HepG2 (cell line): ENCODE measurements at regions not wholly inside any gene's neighbourhood (a gene's known extent, or its start where the extent isn't known, plus 50 kb on each side); places are given as distances from the start of the nearest gene placed in this dataset.

Experiments used
- ATAC-seq: fragments of 200-7000 bp; cut with Tn5 transposase; 3 replicates; pipeline ENCODE4 v1.9.1; 2020; ENCODE audit warnings: mild to moderate bottlenecking, moderate library complexity
- BruUV-seq: library from RNA; stranded (reverse); fragments of 400-500 nt; replicated peaks from 2 replicates; lab custom pipeline; 2021; lab: Mats Ljungman, UMichigan
- CTCF ChIA-PET: fragments of 300-600 bp; formaldehyde crosslinking; extraction: SDS; loops from one replicate; lab custom pipeline; 2021; ENCODE audit warnings: low total read pairs, inconsistent platforms, low intra/inter-chr PET ratio; lab: Yijun Ruan, JAX
- POLR2A ChIA-PET: fragments of 350-600 bp; sonication (Branson Sonifier 250); formaldehyde crosslinking; loops from one replicate; lab custom pipeline; 2020; ENCODE audit warnings: antibody characterized with exemption, inconsistent platforms; lab: Yijun Ruan, JAX
- DNase-seq: peaks from one replicate; pipeline ENCODE4 v3.0.0-alpha.2; 2015; ENCODE audit warnings: low spot score
- FAIRE-seq: peaks from 3 replicates; lab custom pipeline; 2011; peaks lifted over from hg19 to GRCh38; lab: Jason Lieb, UNC
- H2AFZ ChIP-seq: one replicate; pipeline ENCODE4 v1.6.1; 2011; ENCODE audit warnings: low read length, inconsistent platforms
- H3K27ac ChIP-seq: fragments of 300-600 bp; 3 replicates; pipeline ENCODE4 v1.8.0; 2011; ENCODE audit warnings: mixed run types, mild to moderate bottlenecking, mixed read lengths, low read length, inconsistent platforms; ENCODE audit not compliant: insufficient read depth; ENCODE audit errors: extremely low read length
- H3K27me3 ChIP-seq, 2 experiments: fragments of 200-600 bp in 1 of 2; 2 replicates in 1 of 2; 3 replicates in 1 of 2; pipeline versions ENCODE4 v1.6.0 to v1.8.0; 2011; ENCODE audit warnings: low read length in 2 of 2, mild to moderate bottlenecking in 2 of 2, moderate library complexity in 2 of 2, inconsistent platforms in 1 of 2; ENCODE audit not compliant: insufficient read depth in 2 of 2, control insufficient read depth in 1 of 2
- H3K36me3 ChIP-seq, 2 experiments: fragments of 200-600 bp in 1 of 2; replicated peaks in 1 of 2; 2 replicates in 1 of 2; 3 replicates in 1 of 2; pipeline versions ENCODE4 v1.5.1 to v1.8.0; 2011; ENCODE audit warnings: low read length in 2 of 2, inconsistent platforms in 1 of 2; ENCODE audit not compliant: insufficient read depth in 2 of 2, control insufficient read depth in 1 of 2
- H3K4me1 ChIP-seq: 2 replicates; pipeline ENCODE4 v1.5.1; 2012; ENCODE audit warnings: low read length, inconsistent platforms; ENCODE audit not compliant: insufficient read depth
- H3K4me2 ChIP-seq: 2 replicates; pipeline ENCODE4 v1.6.0; 2011; ENCODE audit warnings: low read depth, low read length, inconsistent platforms
- H3K4me3 ChIP-seq, 3 experiments: fragments of 200-600 bp in 1 of 3; sonication (generic), shearing (Covaris generic) in 1 of 3; replicated peaks in 1 of 3; 2 replicates each; pipeline ENCODE4 v1.5.1; 2011 to 2016; ENCODE audit warnings: low read length in 3 of 3, inconsistent platforms in 2 of 3, low read depth in 2 of 3, mild to moderate bottlenecking in 2 of 3, control low read depth in 1 of 3, mixed read lengths in 1 of 3; ENCODE audit not compliant: insufficient read depth in 1 of 3
- H3K79me2 ChIP-seq: one replicate; pipeline ENCODE4 v1.6.1; 2011; ENCODE audit warnings: low read length, inconsistent platforms; ENCODE audit not compliant: insufficient read depth
- H3K9ac ChIP-seq: 2 replicates; pipeline ENCODE4 v1.6.0; 2011; ENCODE audit warnings: mild to moderate bottlenecking, low read depth, low read length, inconsistent platforms; ENCODE audit not compliant: insufficient read depth
- H3K9me3 ChIP-seq: 2 replicates; pipeline ENCODE4 v1.5.1; 2012; ENCODE audit warnings: mild to moderate bottlenecking, low read length
- H4K20me1 ChIP-seq: 2 replicates; pipeline ENCODE4 v1.6.0; 2011; ENCODE audit warnings: inconsistent platforms, mild to moderate bottlenecking, low read length, moderate library complexity; ENCODE audit not compliant: insufficient read depth
- FOXP1 ChIP-seq, 2 experiments: fragments of 450-650 bp in 1 of 2; IDR thresholded peaks; 2 replicates each; pipeline ENCODE4 v1.6.1; 2017 to 2018; ENCODE audit warnings: antibody characterized with exemption in 1 of 2
- IKZF1 ChIP-seq: fragments of 450-650 bp; IDR thresholded peaks from 2 replicates; pipeline ENCODE4 v1.7.1; 2016
- KAT7 ChIP-seq: IDR thresholded peaks from 2 replicates; pipeline ENCODE4 v1.6.1; 2018; ENCODE audit warnings: borderline replicate concordance, missing compliant biosample characterization
- NBN ChIP-seq: fragments of 450-650 bp; conservative IDR thresholded peaks from 2 replicates; pipeline ENCODE4 v1.6.1; 2017
- PTBP1 ChIP-seq: fragments of 200-400 bp; formaldehyde crosslinking; IDR thresholded peaks from 2 replicates; pipeline ENCODE4 v1.6.1; 2018; ENCODE audit warnings: low read length, low read depth; ENCODE audit not compliant: poor library complexity, severe bottlenecking
- RBFOX2 ChIP-seq: fragments of 200-400 bp; formaldehyde crosslinking; IDR thresholded peaks from 2 replicates; pipeline ENCODE4 v1.6.1; 2017; ENCODE audit warnings: low read depth, mild to moderate bottlenecking, low read length
- THYN1 ChIP-seq: sonication (generic); formaldehyde crosslinking; IDR thresholded peaks from 2 replicates; pipeline ENCODE4 v1.8.1; 2023; ENCODE audit warnings: low read depth, mild to moderate bottlenecking, moderate library complexity, missing genetic modification reagents, borderline replicate concordance
- ZC3H13 ChIP-seq: sonication (generic); formaldehyde crosslinking; IDR thresholded peaks from 2 replicates; pipeline ENCODE4 v1.8.1; 2023; ENCODE audit warnings: mild to moderate bottlenecking, missing genetic modification reagents, moderate library complexity
- ZNF362 ChIP-seq: sonication (generic); formaldehyde crosslinking; IDR thresholded peaks from 2 replicates; pipeline ENCODE4 v1.4.0; 2020; ENCODE audit warnings: missing genetic modification reagents, mild to moderate bottlenecking, borderline replicate concordance
- ZNF468 ChIP-seq: sonication (generic); formaldehyde crosslinking; IDR thresholded peaks from 2 replicates; pipeline ENCODE4 v1.8.0; 2022; ENCODE audit warnings: mild to moderate bottlenecking, moderate library complexity, missing genetic modification reagents
- ZNF562 ChIP-seq: sonication (generic); formaldehyde crosslinking; IDR thresholded peaks from 2 replicates; pipeline ENCODE4 v1.8.0; 2022; ENCODE audit warnings: missing genetic modification reagents, borderline replicate concordance
- ZNF703 ChIP-seq: sonication (generic); formaldehyde crosslinking; IDR thresholded peaks from 2 replicates; pipeline ENCODE4 v1.5.1; 2020; ENCODE audit warnings: missing genetic modification reagents, mild to moderate bottlenecking, moderate library complexity, borderline replicate concordance
- ZNF746 ChIP-seq: sonication (generic); formaldehyde crosslinking; IDR thresholded peaks from 2 replicates; pipeline ENCODE4 v1.8.0; 2022; ENCODE audit warnings: mild to moderate bottlenecking, missing genetic modification reagents
- ZNF879 ChIP-seq: sonication (generic); formaldehyde crosslinking; IDR thresholded peaks from 2 replicates; pipeline ENCODE4 v1.8.1; 2023; ENCODE audit warnings: missing genetic modification reagents
- WGBS: methylation state at CpG from one replicate; pipeline ENCODE4 v1.1.6; 2017; ENCODE audit warnings: low lambda C conversion rate; 5-methylcytosine and 5-hydroxymethylcytosine counted together
- in situ Hi-C: cut with HindIII; loops from 2 replicates; pipeline ENCODE4 v1.10.0; 2017; ENCODE audit warnings: low pct_unique_long_range_greater_than_20kb; ENCODE audit not compliant: extremely low pct_ligation_motif_present
- intact Hi-C: fragments of 100-400 bp; cut with micrococcal nuclease; formaldehyde crosslinking; loops from one replicate; pipeline ENCODE4 v1.10.0; 2022; ENCODE audit not compliant: unreplicated experiment

GRCh38 chr7:20916311-20916710 lies 129.6 kb upstream of the SP8 start:
- Histone ChIP-seq H3K36me3 (no peaks in the 10 kb centered on the region), H3K79me2 (no peaks in the 10 kb centered on the region), H3K27ac (no peak overlapping the region), H3K4me1 (no peaks in the 10 kb centered on the region), H3K9me3 (no peaks in the 10 kb centered on the region), H3K9ac (no peak overlapping the region), H3K4me2 (no peak overlapping the region), H3K4me3 (no peak overlapping the region), H3K27me3 (no peaks in the 10 kb centered on the region), H4K20me1 (no peaks in the 10 kb centered on the region), H2AFZ (no peak overlapping the region)
- intact Hi-C loops: no loop called here
- ATAC-seq: no peak
- CTCF ChIA-PET: no interaction called here
- in situ Hi-C loops: no loop called here
- TF ChIP-seq ZC3H13 (CRISPR knock-in tag): no peak
- no peak for TF ChIP-seq IKZF1
- TF ChIP-seq KAT7 (CRISPR knock-in tag): no peak
- TF ChIP-seq RBFOX2: no peak
- no peak for TF ChIP-seq ZNF879 (CRISPR knock-in tag)
- FAIRE-seq: no peak
- no TSS peak for BruUV-seq
- POLR2A ChIA-PET: no interaction called here
- no peak for DNase-seq
- WGBS: 0% methylated on average over 1 of the region's 1 CpG

GRCh38 chr7:20917603-20918002 lies 130.9 kb upstream of the SP8 start:
- POLR2A ChIA-PET: no interaction called here
- BruUV-seq: no TSS peak
- no peak for FAIRE-seq

More at GRCh38 chr7:20917603-20918002, 130.9 kb upstream of the SP8 start:
- in situ Hi-C loops (no loop called here), intact Hi-C loops (no loop called here)
- no peaks in the 10 kb centered on the region for H3K9me3 ChIP-seq
- H2AFZ ChIP-seq: no peak overlapping the region
- no peaks in the 10 kb centered on the region for H3K79me2 ChIP-seq
- H3K27me3 ChIP-seq: no peaks in the 10 kb centered on the region
- H3K4me3 ChIP-seq: no peak overlapping the region
- TF ChIP-seq NBN (no peak), ZNF362 (no peak), THYN1 (no peak), ZNF746 (CRISPR knock-in tag) (no peak), ZNF468 (CRISPR knock-in tag) (no peak), ZNF703 (CRISPR knock-in tag) (no peak), ZNF562 (CRISPR knock-in tag) (no peak), PTBP1 (no peak), FOXP1 (IDR thresholded peaks at IDR 0.05) (no peak), FOXP1 (CRISPR knock-in tag; IDR thresholded peaks at IDR 0.05) (no peak)
- no peak overlapping the region for H3K4me2 ChIP-seq
- no peak for DNase-seq
- CTCF ChIA-PET: no interaction called here
- no peaks in the 10 kb centered on the region for H4K20me1 ChIP-seq
- no peak overlapping the region for H3K9ac ChIP-seq
- no peak for ATAC-seq
- no peaks in the 10 kb centered on the region for H3K36me3 ChIP-seq
- H3K4me1 ChIP-seq: no peaks in the 10 kb centered on the region
- H3K27ac ChIP-seq: no peak overlapping the region
- 2% methylated on average over 3 of the region's 3 CpGs for WGBS
